HEK293 (cell line): ENCODE measurements at regions not wholly inside any gene's neighbourhood (a gene's known extent, or its start where the extent isn't known, plus 50 kb on each side); places are given as distances from the start of the nearest gene placed in this dataset.
A peak's percentile ranks its signal among the peaks of the same experiment; 100 is the strongest.
"Not testable (repeated sequence)": the region's sequence is repeated elsewhere in the genome, so short reads cannot be mapped to it uniquely, and the experiment has no call there.

Experiments used
- CTCF ChIA-PET: fragments of 350-600 bp; formaldehyde crosslinking; extraction: SDS; loops from one replicate; lab custom pipeline; 2021; ENCODE audit warnings: antibody characterized with exemption; lab: Yijun Ruan, JAX
- POLR2A ChIA-PET: fragments of 300-600 bp; formaldehyde crosslinking; extraction: SDS; loops from one replicate; lab custom pipeline; 2020; ENCODE audit warnings: antibody characterized with exemption, inconsistent platforms; lab: Yijun Ruan, JAX
- H3K27ac ChIP-seq: fragments of 200-500 bp; sonication (Bioruptor generic); 2 replicates; pipeline ENCODE4 v1.5.1; 2014; ENCODE audit warnings: low read depth, low read length, control low read depth, inconsistent platforms; ENCODE audit errors: extremely low read depth
- H3K36me3 ChIP-seq, 2 experiments: fragments of 200-500 bp in 1 of 2; sonication (Bioruptor generic) in 1 of 2; 1 replicate in 1 of 2; 2 replicates in 1 of 2; pipeline ENCODE4 v1.5.1; 2014 to 2017; ENCODE audit warnings: inconsistent platforms in 2 of 2, low read length in 2 of 2; ENCODE audit not compliant: control insufficient read depth in 2 of 2, insufficient read depth in 1 of 2
- H3K4me1 ChIP-seq: fragments of 200-500 bp; sonication (Bioruptor generic); 2 replicates; pipeline ENCODE4 v1.5.1; 2014; ENCODE audit warnings: mild to moderate bottlenecking, low read length, inconsistent platforms; ENCODE audit not compliant: control insufficient read depth, insufficient read depth
- H3K4me3 ChIP-seq: 2 replicates; pipeline ENCODE4 v1.5.1; 2011; ENCODE audit warnings: low read depth, mild to moderate bottlenecking, control low read depth, low read length, moderate library complexity
- H3K9me3 ChIP-seq: fragments of 200-500 bp; sonication (Bioruptor generic); 2 replicates; pipeline ENCODE4 v1.5.1; 2014; ENCODE audit warnings: low read depth, low read length, inconsistent platforms; ENCODE audit not compliant: control insufficient read depth, insufficient read depth
- KLF8 ChIP-seq: fragments of 450-650 bp; formaldehyde crosslinking; IDR thresholded peaks from 2 replicates; pipeline ENCODE4 v1.5.1; 2016; ENCODE audit warnings: missing biosample characterization, missing genetic modification characterization
- MEIS1 ChIP-seq: sonication (generic); formaldehyde crosslinking; IDR thresholded peaks from 2 replicates; pipeline ENCODE4 v1.8.1; 2022; ENCODE audit warnings: missing genetic modification reagents, mild to moderate bottlenecking, borderline replicate concordance
- MYNN ChIP-seq: fragments of 450-650 bp; formaldehyde crosslinking; IDR thresholded peaks from 2 replicates; pipeline ENCODE4 v1.5.1; 2016; ENCODE audit warnings: missing biosample characterization, missing genetic modification characterization, borderline replicate concordance
- OVOL3 ChIP-seq: fragments of 450-650 bp; formaldehyde crosslinking; IDR thresholded peaks from 2 replicates; pipeline ENCODE4 v1.5.1; 2016; ENCODE audit warnings: missing biosample characterization, missing genetic modification characterization
- SCRT2 ChIP-seq: fragments of 450-650 bp; formaldehyde crosslinking; IDR thresholded peaks from 2 replicates; pipeline ENCODE4 v1.5.1; 2016; ENCODE audit warnings: missing biosample characterization, missing genetic modification characterization
- ZBTB26 ChIP-seq: fragments of 450-650 bp; formaldehyde crosslinking; optimal IDR thresholded peaks from 2 replicates; pipeline ENCODE3; 2016; ENCODE audit warnings: missing biosample characterization, mild to moderate bottlenecking, missing genetic modification characterization
- ZBTB7A ChIP-seq: fragments of 450-650 bp; formaldehyde crosslinking; IDR thresholded peaks from 2 replicates; pipeline ENCODE4 v1.5.1; 2016; ENCODE audit warnings: low read depth, missing biosample characterization, missing genetic modification characterization
- ZFP37 ChIP-seq: fragments of 450-650 bp; formaldehyde crosslinking; IDR thresholded peaks from 2 replicates; pipeline ENCODE4 v1.5.1; 2016; ENCODE audit warnings: missing biosample characterization, missing genetic modification characterization
- ZNF19 ChIP-seq: fragments of 450-650 bp; formaldehyde crosslinking; IDR thresholded peaks from 2 replicates; pipeline ENCODE4; 2016; ENCODE audit warnings: missing biosample characterization, missing genetic modification characterization, low read depth
- ZNF302 ChIP-seq: fragments of 450-650 bp; formaldehyde crosslinking; IDR thresholded peaks from 2 replicates; pipeline ENCODE4 v1.5.1; 2016; ENCODE audit warnings: missing biosample characterization, missing genetic modification characterization, low read depth
- ZNF341 ChIP-seq: fragments of 450-650 bp; formaldehyde crosslinking; IDR thresholded peaks from 2 replicates; pipeline ENCODE4; 2016; ENCODE audit warnings: low read depth, missing biosample characterization, missing genetic modification characterization
- ZNF521 ChIP-seq: fragments of 450-650 bp; formaldehyde crosslinking; IDR thresholded peaks from 2 replicates; pipeline ENCODE4 v1.5.1; 2017; ENCODE audit warnings: missing biosample characterization, mild to moderate bottlenecking, missing genetic modification characterization
- ZNF585B ChIP-seq: fragments of 450-650 bp; formaldehyde crosslinking; IDR thresholded peaks from 2 replicates; pipeline ENCODE4 v1.5.1; 2016; ENCODE audit warnings: missing biosample characterization, missing genetic modification characterization
- ZSCAN18 ChIP-seq: fragments of 450-650 bp; formaldehyde crosslinking; IDR thresholded peaks from 2 replicates; pipeline ENCODE4 v1.5.1; 2016; ENCODE audit warnings: missing biosample characterization, missing genetic modification characterization
- TF ChIP-seq, protein P1 (sequence below): fragments of 450-650 bp; formaldehyde crosslinking; IDR thresholded peaks from 2 replicates; pipeline ENCODE4 v1.5.1; 2016; ENCODE audit warnings: missing biosample characterization, missing genetic modification characterization

GRCh38 chr7:86407291-86407690 is 236.4 kb upstream of the GRM3 start:
- Histone ChIP-seq H3K27ac (no peak overlapping the region), H3K36me3 (no peaks in the 10 kb centered on the region), H3K4me1 (no peaks in the 10 kb centered on the region), H3K4me3 (no peak overlapping the region), H3K9me3 (no peaks in the 10 kb centered on the region)
- ChIA-PET POLR2A (no interaction called here), CTCF (no interaction called here)
- TF ChIP-seq ZNF341 (tag by site-specific recombination) (no peak), ZBTB7A (tag by site-specific recombination) (no peak), KLF8 (no peak), MEIS1 (CRISPR knock-in tag) (0 out of 2 replicates have a peak, but pooled peaks have one; percentile 26), ZSCAN18 (tag by site-specific recombination) (no peak)
- TF ChIP-seq, protein P1, sequence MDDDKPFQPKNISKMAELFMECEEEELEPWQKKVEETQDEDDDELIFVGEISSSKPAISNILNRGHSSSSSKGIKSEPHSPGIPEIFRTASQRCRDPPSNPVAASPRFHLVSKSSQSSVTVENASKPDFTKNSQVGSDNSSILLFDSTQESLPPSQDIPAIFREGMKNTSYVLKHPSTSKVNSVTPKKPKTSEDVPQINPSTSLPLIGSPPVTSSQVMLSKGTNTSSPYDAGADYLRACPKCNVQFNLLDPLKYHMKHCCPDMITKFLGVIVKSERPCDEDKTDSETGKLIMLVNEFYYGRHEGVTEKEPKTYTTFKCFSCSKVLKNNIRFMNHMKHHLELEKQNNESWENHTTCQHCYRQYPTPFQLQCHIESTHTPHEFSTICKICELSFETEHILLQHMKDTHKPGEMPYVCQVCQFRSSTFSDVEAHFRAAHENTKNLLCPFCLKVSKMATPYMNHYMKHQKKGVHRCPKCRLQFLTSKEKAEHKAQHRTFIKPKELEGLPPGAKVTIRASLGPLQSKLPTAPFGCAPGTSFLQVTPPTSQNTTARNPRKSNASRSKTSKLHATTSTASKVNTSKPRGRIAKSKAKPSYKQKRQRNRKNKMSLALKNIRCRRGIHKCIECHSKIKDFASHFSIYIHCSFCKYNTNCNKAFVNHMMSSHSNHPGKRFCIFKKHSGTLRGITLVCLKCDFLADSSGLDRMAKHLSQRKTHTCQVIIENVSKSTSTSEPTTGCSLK (tag by site-specific recombination) = no peak

DNA sequence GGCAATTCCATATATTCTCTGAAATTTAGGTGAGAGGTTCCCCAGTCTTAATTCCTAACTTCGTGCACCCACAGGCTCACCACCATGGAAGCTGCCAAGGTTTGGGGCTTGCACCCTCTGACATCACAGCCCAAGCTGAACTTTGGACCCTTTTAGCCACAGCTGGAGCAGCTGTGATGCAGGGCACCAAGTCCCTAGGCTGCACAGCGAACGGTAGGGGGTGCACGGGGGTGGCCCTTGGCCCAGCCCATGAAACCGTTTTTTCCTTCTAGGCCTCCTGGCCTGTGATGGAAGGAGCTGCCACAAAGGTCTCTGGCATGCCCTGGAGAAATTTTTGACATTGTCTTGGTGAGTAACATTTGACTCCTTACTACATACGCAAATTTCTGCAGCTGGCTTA is 251.9 kb upstream of the GRM3 start:
- no peaks in the 10 kb centered on the region for H3K9me3 ChIP-seq
- CTCF ChIA-PET = no interaction called here
- H3K27ac ChIP-seq = no peak overlapping the region
- no peak for TF ChIP-seq OVOL3
- TF ChIP-seq ZNF585B (tag by site-specific recombination) = peak; percentile 84
- no peak overlapping the region for H3K4me3 ChIP-seq
- H3K4me1 ChIP-seq = no peaks in the 10 kb centered on the region
- no peaks in the 10 kb centered on the region for H3K36me3 ChIP-seq
- POLR2A ChIA-PET = no interaction called here

GRCh38 chr7:86375602-86376001 is 268.1 kb upstream of the GRM3 start:
- CTCF ChIA-PET = not testable (repeated sequence)

DNA sequence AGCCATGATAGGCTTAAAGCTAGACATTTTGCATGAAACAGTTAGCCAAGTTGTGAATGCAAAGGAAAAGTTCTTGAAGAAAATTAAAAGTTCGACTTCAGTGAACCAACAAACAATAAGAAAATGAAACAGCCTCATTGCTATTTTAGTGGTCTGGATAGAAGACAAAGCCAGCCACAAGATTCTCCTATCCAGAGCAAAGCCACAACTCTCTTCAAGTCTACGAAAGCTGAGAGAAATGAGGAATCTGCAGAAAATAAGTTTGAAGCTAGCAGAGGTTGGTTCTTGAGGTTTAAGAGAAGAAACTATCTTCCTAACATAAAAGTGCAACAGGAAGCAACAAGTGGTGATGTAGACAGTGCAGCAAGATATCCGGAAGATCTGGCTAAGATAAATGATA is 271.4 kb upstream of the GRM3 start:
- Histone ChIP-seq H3K9me3 (no peaks in the 10 kb centered on the region), H3K36me3 (no peaks in the 10 kb centered on the region), H3K4me1 (no peaks in the 10 kb centered on the region), H3K27ac (no peak overlapping the region), H3K4me3 (no peak overlapping the region)
- TF ChIP-seq ZNF521 = no peak
- TF ChIP-seq SCRT2 (tag by site-specific recombination) = peak; percentile 36; the same call in 1 of the 2 replicates
- no peak for TF ChIP-seq ZFP37
- TF ChIP-seq ZBTB26 (tag by site-specific recombination) = no peak
- TF ChIP-seq ZNF302 = no peak
- no peak for TF ChIP-seq ZNF19
- no peak for TF ChIP-seq MYNN (tag by site-specific recombination)
- ChIA-PET CTCF (no interaction called here), POLR2A (no interaction called here)

More at GRCh38 chr7:86375602-86376001, 268.1 kb upstream of the GRM3 start:
- H3K36me3 ChIP-seq, POLR2A ChIA-PET, H3K27ac ChIP-seq, H3K4me3 ChIP-seq, H3K4me1 ChIP-seq, H3K9me3 ChIP-seq: not testable (repeated sequence)
